ENCODE measurements at regions not wholly inside any gene's neighbourhood (a gene's known extent, or its start where the extent isn't known, plus 50 kb on each side); places are given as distances from the start of the nearest gene placed in this dataset.
"Not testable (repeated sequence)": the region's sequence is repeated elsewhere in the genome, so short reads cannot be mapped to it uniquely, and the experiment has no call there.

DNA sequence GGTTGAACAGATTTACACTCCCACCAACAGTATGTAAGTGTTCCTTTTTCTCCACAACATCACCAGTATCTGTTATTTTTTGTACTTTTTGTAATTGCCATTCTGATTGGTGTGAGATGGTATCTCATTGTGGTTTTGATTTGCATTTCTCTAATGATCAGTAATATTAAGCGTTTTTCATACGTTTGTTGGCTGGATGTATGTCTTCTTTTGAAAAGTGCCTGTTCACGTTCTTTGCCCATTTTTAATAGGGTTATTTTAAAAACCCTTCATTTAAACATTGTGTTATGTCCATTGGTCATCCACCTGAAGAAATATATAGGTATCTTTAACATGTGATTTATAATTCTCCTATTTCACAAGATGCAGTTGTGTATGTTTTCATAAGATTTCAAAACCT is 291.3 kb downstream of the SEMA3D start:
- H3K4me1 ChIP-seq = no peaks in the 10 kb centered on the region
- 91 to 99% (median 97%) methylated on average over 3 of the region's 3 CpGs for WGBS, 3 donors
- H3K27ac ChIP-seq = no peak overlapping the region
- H3K27me3 ChIP-seq (ENCODE audit: insufficient read depth in 3 of 3, low read length in 2 of 3) = no peaks in the 10 kb centered on the region
- no peak for DNase-seq
- no peaks in the 10 kb centered on the region for H3K36me3 ChIP-seq (ENCODE audit: insufficient read depth in 1 of 2, low read depth in 1 of 2)
- TF ChIP-seq, protein P1, sequence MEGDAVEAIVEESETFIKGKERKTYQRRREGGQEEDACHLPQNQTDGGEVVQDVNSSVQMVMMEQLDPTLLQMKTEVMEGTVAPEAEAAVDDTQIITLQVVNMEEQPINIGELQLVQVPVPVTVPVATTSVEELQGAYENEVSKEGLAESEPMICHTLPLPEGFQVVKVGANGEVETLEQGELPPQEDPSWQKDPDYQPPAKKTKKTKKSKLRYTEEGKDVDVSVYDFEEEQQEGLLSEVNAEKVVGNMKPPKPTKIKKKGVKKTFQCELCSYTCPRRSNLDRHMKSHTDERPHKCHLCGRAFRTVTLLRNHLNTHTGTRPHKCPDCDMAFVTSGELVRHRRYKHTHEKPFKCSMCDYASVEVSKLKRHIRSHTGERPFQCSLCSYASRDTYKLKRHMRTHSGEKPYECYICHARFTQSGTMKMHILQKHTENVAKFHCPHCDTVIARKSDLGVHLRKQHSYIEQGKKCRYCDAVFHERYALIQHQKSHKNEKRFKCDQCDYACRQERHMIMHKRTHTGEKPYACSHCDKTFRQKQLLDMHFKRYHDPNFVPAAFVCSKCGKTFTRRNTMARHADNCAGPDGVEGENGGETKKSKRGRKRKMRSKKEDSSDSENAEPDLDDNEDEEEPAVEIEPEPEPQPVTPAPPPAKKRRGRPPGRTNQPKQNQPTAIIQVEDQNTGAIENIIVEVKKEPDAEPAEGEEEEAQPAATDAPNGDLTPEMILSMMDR (IDR thresholded peaks at IDR 0.05) = no peak
- peaks cover 5% of the 10 kb centered on the region for H3K9me3 ChIP-seq
- intact Hi-C loops (cut with DNase I) = no loop called here
- ATAC-seq = no peak
- H3K4me3 ChIP-seq = no peak overlapping the region

DNA sequence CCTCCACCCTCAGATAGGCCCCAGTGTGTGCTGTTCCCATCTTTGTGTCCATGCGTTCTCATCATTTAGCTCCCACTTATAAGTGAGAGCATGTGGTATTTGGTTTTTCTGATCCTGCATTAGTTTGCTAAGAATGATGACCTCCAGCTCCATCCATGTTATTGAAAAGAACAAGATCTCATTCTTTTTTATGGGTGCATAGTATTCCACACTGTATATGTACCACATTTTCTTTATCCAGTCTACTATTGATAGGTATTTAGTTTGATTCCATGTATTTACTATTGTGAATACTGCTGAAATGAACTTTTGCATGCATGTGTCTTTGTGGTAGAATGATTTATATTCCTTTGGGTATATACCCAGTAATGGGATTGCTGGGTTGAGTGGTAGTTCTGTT is 303.3 kb downstream of the SEMA3D start:
- not testable (repeated sequence) for H3K36me3 ChIP-seq (ENCODE audit: insufficient read depth in 1 of 2, low read depth in 1 of 2); H3K27ac ChIP-seq; H3K4me1 ChIP-seq; DNase-seq; H3K9me3 ChIP-seq; H3K27me3 ChIP-seq (ENCODE audit: insufficient read depth in 3 of 3, low read length in 2 of 3); ATAC-seq; H3K4me3 ChIP-seq
- intact Hi-C loops (cut with DNase I) = loop anchor here in 1 of 2 donors (5.0 kb wide), 1 partner anchor 241 kb away; no protein-coding TSS in a partner anchor
- WGBS, 3 donors = 93 to 95% (median 94%) methylated on average over 1 of the region's 1 CpG

DNA sequence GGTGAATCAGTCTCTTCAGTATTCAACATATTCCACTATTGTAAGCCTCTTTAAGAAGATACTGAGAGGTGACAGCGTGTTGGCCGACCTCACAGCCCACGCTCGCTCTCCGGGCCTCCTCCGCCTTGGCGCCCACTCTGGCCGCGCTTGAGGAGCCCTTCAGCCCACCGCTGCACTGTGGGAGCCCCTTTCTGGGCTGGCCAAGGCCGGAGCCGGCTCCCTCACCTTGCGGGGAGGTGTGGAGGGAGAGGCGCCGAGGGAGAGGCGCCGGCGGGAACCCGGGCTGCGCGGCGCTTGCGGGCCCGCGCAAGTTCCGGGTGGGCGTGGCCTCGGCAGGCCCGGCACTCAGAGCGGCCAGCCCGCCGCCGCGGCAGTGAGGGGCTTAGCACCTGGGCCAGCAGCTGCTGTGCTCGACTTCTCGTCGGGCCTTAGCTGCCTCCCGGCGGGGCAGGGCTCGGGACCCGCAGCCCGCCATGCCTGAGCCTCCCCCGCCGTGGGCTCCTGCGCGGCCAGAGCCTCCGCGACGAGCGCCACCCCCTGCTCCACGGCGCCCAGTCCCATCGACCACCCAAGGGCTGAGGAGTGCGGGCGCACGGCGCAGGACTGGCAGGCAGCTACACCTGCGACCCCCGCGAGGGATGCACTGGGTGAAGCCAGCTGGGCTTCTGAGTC is 306.4 kb downstream of the SEMA3D start:
- H3K4me3 ChIP-seq; DNase-seq; H3K4me1 ChIP-seq; H3K27ac ChIP-seq; ATAC-seq; H3K36me3 ChIP-seq (ENCODE audit: insufficient read depth in 1 of 2, low read depth in 1 of 2); H3K9me3 ChIP-seq; H3K27me3 ChIP-seq (ENCODE audit: insufficient read depth in 3 of 3, low read length in 2 of 3): not testable (repeated sequence)
- intact Hi-C loops (cut with DNase I) = loop anchor here in 1 of 2 donors (5.0 kb wide), 1 partner anchor 238 kb away; no protein-coding TSS in a partner anchor
- WGBS, 3 donors = 98% methylated on average over 56 to 60 of the region's 60 CpGs

DNA sequence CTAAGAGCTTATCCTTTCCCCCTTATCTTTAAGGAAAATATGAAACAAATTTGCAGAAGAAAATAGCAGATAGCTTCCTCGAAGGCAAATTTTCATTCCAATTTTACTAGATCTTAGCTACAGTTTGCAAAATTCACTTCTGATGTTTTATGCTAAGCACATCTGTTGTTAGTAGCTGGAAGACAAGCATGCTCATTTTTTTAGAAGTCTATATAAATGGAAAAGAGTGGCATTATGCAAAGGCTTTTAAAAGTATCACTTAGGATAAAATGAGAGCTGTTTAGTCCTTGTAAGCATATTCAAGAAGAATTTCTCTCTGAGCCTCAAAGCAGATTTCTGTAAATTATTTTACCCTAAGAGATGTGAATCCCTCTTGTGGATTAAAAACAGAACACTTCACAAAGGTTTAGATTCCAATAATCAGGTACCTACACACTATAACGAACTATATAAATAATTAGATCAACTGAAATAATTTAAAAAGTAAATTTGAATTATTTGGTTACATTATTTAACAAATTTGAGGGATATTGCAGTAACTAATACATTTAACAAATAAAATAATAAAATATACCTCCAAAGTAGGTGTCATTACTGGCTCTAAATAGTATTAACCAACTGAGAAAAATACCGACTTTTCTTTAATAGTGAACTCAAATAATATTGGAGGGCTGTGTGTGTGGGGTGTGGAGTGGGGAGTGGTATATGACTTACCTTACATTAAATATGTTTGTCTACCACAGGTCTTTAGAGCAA is 307.1 kb downstream of the SEMA3D start:
- intact Hi-C loops (cut with DNase I) = loop anchor here in 1 of 2 donors (5.0 kb wide), 1 partner anchor 237 kb away; no protein-coding TSS in a partner anchor

DNA sequence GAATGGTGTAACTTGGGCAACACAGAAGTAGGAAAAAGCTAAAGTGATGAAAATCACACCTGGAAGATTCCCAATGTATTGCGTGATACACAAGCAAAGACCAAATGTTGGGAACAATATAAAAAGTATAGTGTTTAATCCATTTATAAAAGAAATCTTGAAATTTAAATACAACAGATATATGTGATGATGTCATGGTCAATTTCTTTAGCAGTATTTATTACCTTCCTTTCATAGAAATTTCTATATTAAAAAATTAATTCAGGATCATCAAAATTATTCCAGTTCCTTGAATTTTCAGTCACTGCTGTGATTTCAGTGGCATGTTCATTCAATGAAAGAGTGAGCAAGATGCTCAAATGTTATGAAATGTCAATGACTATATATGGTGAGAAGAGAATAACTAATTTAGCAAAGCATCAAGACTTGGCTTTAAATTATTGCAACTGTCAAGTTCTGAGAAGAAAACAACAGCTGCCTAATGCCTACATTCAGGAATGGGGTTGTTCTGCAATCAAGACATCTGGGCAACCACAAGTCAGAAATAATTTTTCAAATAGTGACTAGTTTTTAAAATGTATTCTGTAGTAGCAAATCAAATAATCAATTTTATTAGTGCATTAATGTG is 308.8 kb downstream of the SEMA3D start:
- TF ChIP-seq, protein P1 (IDR thresholded peaks at IDR 0.05) = no peak
- no peaks in the 10 kb centered on the region for H3K4me1 ChIP-seq
- no peak overlapping the region for H3K4me3 ChIP-seq
- ATAC-seq = no peak
- H3K27ac ChIP-seq = no peak overlapping the region
- H3K27me3 ChIP-seq (ENCODE audit: insufficient read depth in 3 of 3, low read length in 2 of 3) = no peaks in the 10 kb centered on the region
- DNase-seq = no peak
- 76 to 94% (median 87%) methylated on average over 1 of the region's 1 CpG for WGBS, 3 donors
- H3K9me3 ChIP-seq = no peaks in the 10 kb centered on the region
- H3K36me3 ChIP-seq (ENCODE audit: insufficient read depth in 1 of 2, low read depth in 1 of 2) = no peaks in the 10 kb centered on the region
- intact Hi-C loops (cut with DNase I) = no loop called here

More for the DNA sequence above, 307.1 kb downstream of the SEMA3D start:
- H3K9me3 ChIP-seq = no peaks in the 10 kb centered on the region
- H3K36me3 ChIP-seq (ENCODE audit: insufficient read depth in 1 of 2, low read depth in 1 of 2) = no peaks in the 10 kb centered on the region
- H3K4me1 ChIP-seq = no peaks in the 10 kb centered on the region
- TF ChIP-seq, protein P1 (IDR thresholded peaks at IDR 0.05) = no peak
- H3K27ac ChIP-seq = no peak overlapping the region
- no peaks in the 10 kb centered on the region for H3K27me3 ChIP-seq (ENCODE audit: insufficient read depth in 3 of 3, low read length in 2 of 3)
- 72 to 79% (median 76%) methylated on average over 3 of the region's 3 CpGs for WGBS, 3 donors
- no peak for DNase-seq
- no peak for ATAC-seq
- H3K4me3 ChIP-seq = no peak overlapping the region
